Left ventricle myocardium inferior (tissue), 1 donor: ENCODE measurements at regions not wholly inside any gene's neighbourhood (a gene's known extent, or its start where the extent isn't known, plus 50 kb on each side); places are given as distances from the start of the nearest gene placed in this dataset.

Experiments used
- DNase-seq: peaks from one replicate; pipeline ENCODE4 v3.0.0-alpha.2; 2020
- H3K27ac ChIP-seq: fragments of 200-600 bp; replicated peaks from 2 replicates; pipeline ENCODE4 v1.8.0; 2021
- H3K27me3 ChIP-seq: fragments of 200-600 bp; 2 replicates; pipeline ENCODE4 v1.8.0; 2021; ENCODE audit warnings: low read depth
- H3K36me3 ChIP-seq: fragments of 200-600 bp; 2 replicates; pipeline ENCODE4 v1.8.0; 2021
- H3K4me1 ChIP-seq: fragments of 200-600 bp; 2 replicates; pipeline ENCODE4 v1.8.0; 2021
- H3K4me3 ChIP-seq: fragments of 200-600 bp; 2 replicates; pipeline ENCODE4 v1.8.0; 2021; ENCODE audit warnings: mild to moderate bottlenecking, moderate library complexity
- H3K9me3 ChIP-seq: fragments of 200-600 bp; replicated peaks from 2 replicates; pipeline ENCODE4 v1.8.0; 2021
- intact Hi-C: fragments of 100-400 bp; cut with micrococcal nuclease; formaldehyde crosslinking; loops from one replicate; pipeline ENCODE4 v1.11.0; 2022
- TF ChIP-seq, protein P1 (sequence below): fragments of 200-600 bp; IDR thresholded peaks from 2 replicates; pipeline ENCODE4 v1.8.0; 2021; ENCODE audit warnings: antibody characterized with exemption, mild to moderate bottlenecking, borderline replicate concordance
- donor health status: DM: no; HTN: yes; CAD: no; lungs with severe emphysema.

DNA sequence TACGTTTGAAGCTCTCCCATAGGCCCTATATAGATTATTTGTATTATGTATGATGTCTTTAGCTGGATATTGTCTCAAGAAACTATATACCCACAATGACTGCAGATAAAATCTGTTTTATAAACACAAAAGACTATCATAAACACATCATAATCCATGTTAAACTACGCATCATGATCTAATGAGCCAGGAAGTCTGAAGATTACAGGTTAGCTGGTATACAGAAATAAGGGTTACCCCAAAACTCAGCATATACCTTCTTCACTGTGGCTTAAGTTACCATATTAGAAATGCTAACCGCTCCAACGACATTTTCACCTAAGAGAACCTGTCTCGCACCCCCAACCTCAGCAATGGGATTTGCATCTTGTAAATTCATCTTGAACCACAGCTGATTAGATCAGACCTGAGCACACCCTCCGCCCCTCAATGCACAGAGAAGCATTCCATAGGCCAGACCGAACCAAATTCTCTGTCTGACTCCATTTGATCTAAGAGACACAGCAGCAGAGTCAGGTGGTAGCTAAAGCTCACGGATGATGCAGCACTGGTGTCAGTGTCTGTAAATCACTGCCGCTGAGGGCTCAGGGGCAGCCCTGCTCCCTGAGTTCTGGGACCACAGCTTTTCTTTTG, 124.9 kb downstream of the NPY start:
- Histone ChIP-seq H3K4me1 (no peaks in the 10 kb centered on the region), H3K27ac (no peak overlapping the region), H3K36me3 (no peaks in the 10 kb centered on the region), H3K27me3 (peaks cover 7% of the 10 kb centered on the region), H3K4me3 (no peak overlapping the region), H3K9me3 (peaks cover 3% of the 10 kb centered on the region)
- intact Hi-C loops: no loop called here
- DNase-seq: no peak
- TF ChIP-seq, protein P1, sequence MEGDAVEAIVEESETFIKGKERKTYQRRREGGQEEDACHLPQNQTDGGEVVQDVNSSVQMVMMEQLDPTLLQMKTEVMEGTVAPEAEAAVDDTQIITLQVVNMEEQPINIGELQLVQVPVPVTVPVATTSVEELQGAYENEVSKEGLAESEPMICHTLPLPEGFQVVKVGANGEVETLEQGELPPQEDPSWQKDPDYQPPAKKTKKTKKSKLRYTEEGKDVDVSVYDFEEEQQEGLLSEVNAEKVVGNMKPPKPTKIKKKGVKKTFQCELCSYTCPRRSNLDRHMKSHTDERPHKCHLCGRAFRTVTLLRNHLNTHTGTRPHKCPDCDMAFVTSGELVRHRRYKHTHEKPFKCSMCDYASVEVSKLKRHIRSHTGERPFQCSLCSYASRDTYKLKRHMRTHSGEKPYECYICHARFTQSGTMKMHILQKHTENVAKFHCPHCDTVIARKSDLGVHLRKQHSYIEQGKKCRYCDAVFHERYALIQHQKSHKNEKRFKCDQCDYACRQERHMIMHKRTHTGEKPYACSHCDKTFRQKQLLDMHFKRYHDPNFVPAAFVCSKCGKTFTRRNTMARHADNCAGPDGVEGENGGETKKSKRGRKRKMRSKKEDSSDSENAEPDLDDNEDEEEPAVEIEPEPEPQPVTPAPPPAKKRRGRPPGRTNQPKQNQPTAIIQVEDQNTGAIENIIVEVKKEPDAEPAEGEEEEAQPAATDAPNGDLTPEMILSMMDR: no peak

DNA sequence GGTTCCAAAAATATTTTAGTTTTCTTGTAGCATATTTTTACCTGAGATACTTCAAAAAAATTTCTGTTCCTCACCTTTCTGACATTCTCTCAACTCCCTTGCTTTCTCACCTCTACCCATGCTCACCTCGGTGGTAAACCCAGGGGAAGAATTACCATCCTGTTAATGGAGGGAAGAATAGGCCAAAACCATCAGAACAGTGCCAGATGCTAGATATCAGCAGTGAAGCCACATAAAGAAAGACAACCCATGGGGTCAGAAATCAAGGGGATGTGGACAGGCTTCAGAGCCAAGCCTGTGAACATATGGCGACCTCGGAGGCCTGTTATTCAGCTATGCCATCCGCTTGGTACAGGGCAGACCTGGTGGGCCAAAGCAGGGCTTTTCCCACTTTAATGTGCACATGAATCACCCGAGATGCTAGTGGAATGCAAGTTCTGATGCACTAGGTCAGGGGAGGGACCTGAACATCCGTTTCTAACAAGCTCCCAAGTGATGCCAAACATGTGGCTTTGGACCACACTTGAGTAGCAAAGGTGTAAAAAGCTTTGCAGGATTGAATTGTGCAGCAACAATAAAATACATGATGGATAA, 125.5 kb downstream of the NPY start:
- TF ChIP-seq, protein P1: no peak
- no peak overlapping the region for H3K4me3 ChIP-seq
- intact Hi-C loops: no loop called here

DNA sequence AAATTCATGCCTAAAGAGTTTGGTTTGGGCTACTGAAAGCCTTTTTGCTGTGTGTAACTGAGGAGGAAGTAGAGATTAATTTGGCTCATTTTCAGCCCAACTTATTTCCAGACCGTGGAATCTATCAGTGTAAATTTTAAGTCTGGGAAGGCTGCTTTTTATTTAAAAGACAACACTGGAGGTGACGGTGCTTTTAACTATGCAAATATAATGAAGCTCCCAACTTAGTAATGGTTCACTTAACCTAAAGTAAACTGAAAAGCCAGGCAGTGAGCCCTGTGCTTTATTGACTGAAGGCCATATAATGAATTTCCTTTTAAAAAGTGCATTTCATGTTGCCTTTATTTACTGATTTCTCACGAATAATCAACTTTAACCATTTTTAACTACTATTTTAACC, 127.2 kb downstream of the NPY start:
- Histone ChIP-seq H3K27me3 (peaks cover 9% of the 10 kb centered on the region), H3K9me3 (peaks cover 4% of the 10 kb centered on the region), H3K4me3 (no peak overlapping the region), H3K27ac (no peak overlapping the region), H3K36me3 (no peaks in the 10 kb centered on the region), H3K4me1 (no peaks in the 10 kb centered on the region)
- DNase-seq: no peak
- intact Hi-C loops: no loop called here
- TF ChIP-seq, protein P1: no peak

More for the DNA sequence above, 125.5 kb downstream of the NPY start:
- Histone ChIP-seq H3K27ac (no peak overlapping the region), H3K4me1 (no peaks in the 10 kb centered on the region), H3K27me3 (peaks cover 5% of the 10 kb centered on the region), H3K36me3 (no peaks in the 10 kb centered on the region), H3K9me3 (peaks cover 4% of the 10 kb centered on the region)
- DNase-seq: no peak

DNA sequence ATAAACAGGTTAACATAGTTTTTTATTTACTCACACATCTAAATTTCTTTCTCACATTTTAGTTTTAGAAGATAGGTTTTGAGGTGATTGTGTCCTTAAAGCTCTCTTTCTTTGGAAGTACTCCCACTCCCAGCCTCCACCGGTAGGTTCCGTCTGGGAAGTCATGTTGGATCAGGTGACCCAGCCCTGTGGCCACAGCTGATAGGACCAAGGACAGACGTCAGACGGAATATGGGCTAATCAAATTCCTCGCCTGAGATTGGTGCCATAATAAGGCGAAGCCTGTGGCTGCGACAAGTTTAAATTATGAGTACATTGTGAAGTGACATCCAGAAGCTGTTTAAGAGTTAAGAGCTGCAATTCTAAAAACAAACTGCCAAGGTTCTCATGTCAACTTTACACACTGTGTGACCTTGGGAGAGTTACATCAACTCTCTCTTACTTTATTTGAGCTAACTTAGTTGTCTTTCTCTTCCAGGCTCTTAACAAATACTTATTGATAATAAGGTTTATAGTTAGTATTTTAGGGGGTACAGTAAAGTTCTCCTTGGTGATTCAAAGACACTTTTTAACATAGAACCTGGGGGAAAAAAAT, 133.6 kb downstream of the NPY start:
- intact Hi-C loops: no loop called here
- H3K4me1 ChIP-seq: no peaks in the 10 kb centered on the region
- peaks cover 9% of the 10 kb centered on the region for H3K27me3 ChIP-seq
- TF ChIP-seq, protein P1: no peak
- DNase-seq: no peak
- no peak overlapping the region for H3K27ac ChIP-seq
- H3K9me3 ChIP-seq: peaks cover 4% of the 10 kb centered on the region
- H3K4me3 ChIP-seq: no peak overlapping the region
- no peaks in the 10 kb centered on the region for H3K36me3 ChIP-seq

DNA sequence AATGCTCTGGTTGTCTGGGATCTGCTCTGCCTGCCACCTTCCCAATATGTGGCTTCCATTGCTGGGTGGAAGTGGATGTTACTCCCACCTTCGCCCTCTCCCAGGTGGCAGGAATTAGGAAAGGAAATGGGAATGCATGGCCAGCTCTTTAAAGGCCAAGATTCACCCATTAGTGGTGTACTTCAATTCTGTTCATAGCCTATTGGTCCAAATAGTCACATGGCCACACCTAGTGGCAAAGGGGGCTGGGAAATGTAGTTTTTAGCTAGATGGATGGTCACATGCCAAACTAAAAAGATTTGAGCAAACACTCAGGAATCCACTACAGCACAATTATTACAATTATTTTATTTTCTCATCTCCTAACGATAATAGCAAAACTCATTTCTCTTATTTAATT, 135.1 kb downstream of the NPY start:
- no peak for DNase-seq
- no peak overlapping the region for H3K27ac ChIP-seq
- TF ChIP-seq, protein P1: no peak
- no peaks in the 10 kb centered on the region for H3K36me3 ChIP-seq
- no peak overlapping the region for H3K4me3 ChIP-seq
- no peaks in the 10 kb centered on the region for H3K4me1 ChIP-seq
- intact Hi-C loops: no loop called here
- H3K27me3 ChIP-seq: peaks cover 9% of the 10 kb centered on the region
- H3K9me3 ChIP-seq: no peaks in the 10 kb centered on the region
